OCI-LY7 (cell line): ENCODE measurements at regions not wholly inside any gene's neighbourhood (a gene's known extent, or its start where the extent isn't known, plus 50 kb on each side); places are given as distances from the start of the nearest gene placed in this dataset.

Source experiments
- EZH2phosphoT487 ChIP-seq: fragments of 200-600 bp; sonication (generic); IDR thresholded peaks from 2 replicates; pipeline ENCODE4 v1.6.1; 2018; ENCODE audit warnings: low read depth, borderline replicate concordance, mild to moderate bottlenecking, mixed run types, antibody characterized with exemption, low read length, moderate library complexity, mixed read lengths
- TF ChIP-seq, protein P1 (sequence below): fragments of 200-600 bp; sonication (generic); conservative IDR thresholded peaks from 2 replicates; pipeline ENCODE4 v1.5.1; 2014; ENCODE audit warnings: mild to moderate bottlenecking, antibody characterized with exemption, low read length, moderate library complexity, mixed read lengths

DNA sequence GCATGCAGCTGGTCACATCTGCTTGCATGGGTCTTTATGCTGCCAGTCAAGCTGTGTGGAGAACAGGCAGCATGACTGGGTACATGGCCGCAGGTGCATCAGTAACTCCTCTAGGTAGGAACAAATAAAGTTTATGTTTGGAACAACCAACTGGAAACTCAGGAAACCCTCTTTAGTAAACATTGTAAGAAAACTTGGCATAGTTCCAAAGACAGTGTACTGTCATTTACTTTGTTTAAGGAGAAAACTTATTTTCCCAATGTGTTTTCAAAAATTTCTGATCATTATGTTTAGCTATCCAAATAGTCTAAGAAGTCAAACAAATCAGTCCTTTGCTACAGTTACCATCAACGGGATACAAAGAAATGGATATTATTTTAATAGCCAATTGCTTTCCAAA, 386.0 kb downstream of the CHSY3 start:
- TF ChIP-seq, protein P1, sequence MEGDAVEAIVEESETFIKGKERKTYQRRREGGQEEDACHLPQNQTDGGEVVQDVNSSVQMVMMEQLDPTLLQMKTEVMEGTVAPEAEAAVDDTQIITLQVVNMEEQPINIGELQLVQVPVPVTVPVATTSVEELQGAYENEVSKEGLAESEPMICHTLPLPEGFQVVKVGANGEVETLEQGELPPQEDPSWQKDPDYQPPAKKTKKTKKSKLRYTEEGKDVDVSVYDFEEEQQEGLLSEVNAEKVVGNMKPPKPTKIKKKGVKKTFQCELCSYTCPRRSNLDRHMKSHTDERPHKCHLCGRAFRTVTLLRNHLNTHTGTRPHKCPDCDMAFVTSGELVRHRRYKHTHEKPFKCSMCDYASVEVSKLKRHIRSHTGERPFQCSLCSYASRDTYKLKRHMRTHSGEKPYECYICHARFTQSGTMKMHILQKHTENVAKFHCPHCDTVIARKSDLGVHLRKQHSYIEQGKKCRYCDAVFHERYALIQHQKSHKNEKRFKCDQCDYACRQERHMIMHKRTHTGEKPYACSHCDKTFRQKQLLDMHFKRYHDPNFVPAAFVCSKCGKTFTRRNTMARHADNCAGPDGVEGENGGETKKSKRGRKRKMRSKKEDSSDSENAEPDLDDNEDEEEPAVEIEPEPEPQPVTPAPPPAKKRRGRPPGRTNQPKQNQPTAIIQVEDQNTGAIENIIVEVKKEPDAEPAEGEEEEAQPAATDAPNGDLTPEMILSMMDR: no peak
- no peak for TF ChIP-seq EZH2phosphoT487
